Gastrocnemius medialis (tissue), 4 donors: ENCODE measurements at regions not wholly inside any gene's neighbourhood (a gene's known extent, or its start where the extent isn't known, plus 50 kb on each side); places are given as distances from the start of the nearest gene placed in this dataset.

Experiments used
- POLR2A ChIP-seq, 2 donors: fragments of 450-650 bp; IDR thresholded peaks; one replicate each; pipeline ENCODE4 v1.6.1; 2017; ENCODE audit warnings: antibody characterized with exemption in 2 of 2, mild to moderate bottlenecking in 2 of 2, moderate library complexity in 2 of 2
- TF ChIP-seq, protein P1 (sequence below), 5 experiments: fragments of 450-650 bp in 3 of 5; fragments of 200-600 bp in 2 of 5; sonication (generic) in 2 of 5; IDR thresholded peaks in 4 of 5; conservative IDR thresholded peaks in 1 of 5; 1 replicate in 4 of 5; 2 replicates in 1 of 5; pipeline ENCODE4 v1.5.1; 2016 to 2019; ENCODE audit warnings: antibody characterized with exemption in 5 of 5, mild to moderate bottlenecking in 3 of 5, moderate library complexity in 3 of 5

DNA sequence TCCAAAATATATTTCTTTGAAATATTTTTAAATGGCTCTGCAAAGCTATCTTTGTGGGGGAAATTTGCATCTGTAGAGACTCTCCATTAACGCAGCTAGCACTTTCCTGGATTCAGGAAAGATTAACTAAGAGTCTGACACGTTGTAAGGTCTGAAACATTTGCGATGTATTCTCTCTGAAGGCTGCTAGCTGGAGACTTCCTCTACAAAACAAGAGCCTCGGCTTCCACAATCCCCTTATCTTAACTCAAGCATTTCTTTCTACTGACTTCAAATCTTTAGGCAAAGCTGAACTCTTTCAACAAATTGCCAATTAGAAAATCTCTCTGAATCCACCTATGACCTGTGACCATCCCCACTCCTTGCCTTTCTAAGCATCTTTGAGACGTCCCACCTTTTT, 250.5 kb downstream of the KLF13 start:
- no peak for TF ChIP-seq POLR2A (IDR thresholded peaks at IDR 0.05)
- TF ChIP-seq, protein P1, sequence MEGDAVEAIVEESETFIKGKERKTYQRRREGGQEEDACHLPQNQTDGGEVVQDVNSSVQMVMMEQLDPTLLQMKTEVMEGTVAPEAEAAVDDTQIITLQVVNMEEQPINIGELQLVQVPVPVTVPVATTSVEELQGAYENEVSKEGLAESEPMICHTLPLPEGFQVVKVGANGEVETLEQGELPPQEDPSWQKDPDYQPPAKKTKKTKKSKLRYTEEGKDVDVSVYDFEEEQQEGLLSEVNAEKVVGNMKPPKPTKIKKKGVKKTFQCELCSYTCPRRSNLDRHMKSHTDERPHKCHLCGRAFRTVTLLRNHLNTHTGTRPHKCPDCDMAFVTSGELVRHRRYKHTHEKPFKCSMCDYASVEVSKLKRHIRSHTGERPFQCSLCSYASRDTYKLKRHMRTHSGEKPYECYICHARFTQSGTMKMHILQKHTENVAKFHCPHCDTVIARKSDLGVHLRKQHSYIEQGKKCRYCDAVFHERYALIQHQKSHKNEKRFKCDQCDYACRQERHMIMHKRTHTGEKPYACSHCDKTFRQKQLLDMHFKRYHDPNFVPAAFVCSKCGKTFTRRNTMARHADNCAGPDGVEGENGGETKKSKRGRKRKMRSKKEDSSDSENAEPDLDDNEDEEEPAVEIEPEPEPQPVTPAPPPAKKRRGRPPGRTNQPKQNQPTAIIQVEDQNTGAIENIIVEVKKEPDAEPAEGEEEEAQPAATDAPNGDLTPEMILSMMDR (IDR thresholded peaks at IDR 0.05 in 4 of 5, conservative IDR thresholded peaks at IDR 0.05 in 1 of 5), result no peak
